Eye (tissue), 1 donor: ENCODE measurements at regions not wholly inside any gene's neighbourhood (a gene's known extent, or its start where the extent isn't known, plus 50 kb on each side); places are given as distances from the start of the nearest gene placed in this dataset.
A peak's percentile ranks its signal among the peaks of the same experiment; 100 is the strongest.

Experiments used
- DNase-seq: peaks from one replicate; pipeline ENCODE4 v3.0.0-alpha.2; 2015

- DNase-seq: no peak
These were observed 353.1 kb upstream of the NR3C2 start for GRCh38 chr4:148795156-148795864.

GRCh38 chr4:148793221-148793620 lies 351.0 kb upstream of the NR3C2 start:
- no peak for DNase-seq

- peak; percentile 26 for DNase-seq
These were observed 348.5 kb upstream of the NR3C2 start for GRCh38 chr4:148790691-148791090.

GRCh38 chr4:148790246-148790645 lies 348.0 kb upstream of the NR3C2 start:
- no peak for DNase-seq

GRCh38 chr4:148787831-148788477 lies 345.7 kb upstream of the NR3C2 start:
- DNase-seq: no peak

GRCh38 chr4:148787285-148787684 lies 345.1 kb upstream of the NR3C2 start:
- DNase-seq: no peak

- DNase-seq: no peak
These were observed 344.5 kb upstream of the NR3C2 start for GRCh38 chr4:148786699-148787098.

GRCh38 chr4:148782284-148782683 lies 340.1 kb upstream of the NR3C2 start:
- DNase-seq: no peak

GRCh38 chr4:148780426-148781005 lies 338.3 kb upstream of the NR3C2 start:
- no peak for DNase-seq

- DNase-seq: no peak
These were observed 337.6 kb upstream of the NR3C2 start for GRCh38 chr4:148779771-148780170.

GRCh38 chr4:148778980-148779675 lies 336.9 kb upstream of the NR3C2 start:
- DNase-seq: no peak

- no peak for DNase-seq
These were observed 334.7 kb upstream of the NR3C2 start for GRCh38 chr4:148776941-148777340.

GRCh38 chr4:148774134-148774533 lies 331.9 kb upstream of the NR3C2 start:
- DNase-seq: no peak

GRCh38 chr4:148773313-148773712 lies 331.1 kb upstream of the NR3C2 start:
- no peak for DNase-seq

GRCh38 chr4:148770848-148771247 lies 328.6 kb upstream of the NR3C2 start:
- no peak for DNase-seq

GRCh38 chr4:148770377-148770776 lies 328.2 kb upstream of the NR3C2 start:
- no peak for DNase-seq

- DNase-seq: no peak
These were observed 322.5 kb upstream of the NR3C2 start for GRCh38 chr4:148764720-148765119.

GRCh38 chr4:148757171-148757570 lies 315.0 kb upstream of the NR3C2 start:
- no peak for DNase-seq

GRCh38 chr4:148749403-148749802 lies 307.2 kb upstream of the NR3C2 start:
- DNase-seq: no peak

- DNase-seq: no peak
These were observed 305.6 kb upstream of the NR3C2 start for GRCh38 chr4:148747721-148748268.

- DNase-seq: no peak
These were observed 298.5 kb upstream of the NR3C2 start for GRCh38 chr4:148740701-148741100.

- peak; percentile 12 for DNase-seq
These were observed 295.0 kb upstream of the NR3C2 start for GRCh38 chr4:148737061-148737770.
